ENCODE measurements at regions not wholly inside any gene's neighbourhood (a gene's known extent, or its start where the extent isn't known, plus 50 kb on each side); places are given as distances from the start of the nearest gene placed in this dataset.

DNA sequence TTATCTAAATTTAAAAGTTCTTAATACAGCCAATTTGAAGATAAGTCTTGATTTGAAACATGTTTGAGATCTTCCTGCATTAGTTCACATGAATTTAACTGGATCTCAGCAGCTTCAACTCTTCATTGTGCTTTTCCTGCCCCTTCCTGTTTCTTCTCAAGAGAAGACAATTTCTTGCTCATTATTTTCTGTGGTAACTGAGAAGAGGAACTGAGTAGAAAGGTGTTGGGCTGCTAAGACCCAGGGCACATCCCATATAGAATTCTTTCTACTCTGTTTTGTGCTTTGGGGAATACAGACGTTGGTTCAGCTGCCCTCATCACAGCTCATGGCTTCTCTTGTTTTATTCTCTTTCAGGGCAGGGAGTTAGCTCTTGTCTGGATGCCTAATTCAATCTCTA, 110.2 kb downstream of the SNAPC1 start:
- WGBS, 3 donors, result 42 to 68% (median 48%) methylated on average over 1 of the region's 1 CpG
- no peaks in the 10 kb centered on the region for H3K4me1 ChIP-seq (ENCODE audit: control insufficient read depth in 3 of 3, insufficient read depth in 2 of 3, low read depth in 1 of 3, low read length in 2 of 3)

GRCh38 chr14:61875483-61875882, 113.3 kb downstream of the SNAPC1 start:
- FAIRE-seq (no peak), DNase-seq (no peak)
- peaks cover 0 to 6% (median 0%) of the 10 kb centered on the region in 3 donors for H3K27me3 ChIP-seq (ENCODE audit: control insufficient read depth in 3 of 3, insufficient read depth in 3 of 3, low read length in 3 of 3)
- H3K4me1 ChIP-seq (ENCODE audit: control insufficient read depth in 3 of 3, insufficient read depth in 2 of 3, low read depth in 1 of 3, low read length in 2 of 3), result no peaks in the 10 kb centered on the region
- no peak overlapping the region for H3K4me3 ChIP-seq (ENCODE audit: low read depth in 1 of 3, low read length in 3 of 3)
- no peaks in the 10 kb centered on the region for H3K36me3 ChIP-seq (ENCODE audit: control insufficient read depth in 3 of 3, insufficient read depth in 2 of 3, low read depth in 1 of 3, low read length in 3 of 3)
- no peak overlapping the region for H3K27ac ChIP-seq (ENCODE audit: low read depth in 1 of 3, low read length in 2 of 3)
- WGBS, 3 donors, result 90 to 97% (median 95%) methylated on average over 1 of the region's 1 CpG
- H3K9me3 ChIP-seq (ENCODE audit: control insufficient read depth in 2 of 2, insufficient read depth in 1 of 2, low read depth in 1 of 2, low read length in 1 of 2), result no peaks in the 10 kb centered on the region

More for the DNA sequence above, 110.2 kb downstream of the SNAPC1 start:
- Histone ChIP-seq H3K27ac (ENCODE audit: low read depth in 1 of 3, low read length in 2 of 3) (no peak overlapping the region), H3K9me3 (ENCODE audit: control insufficient read depth in 2 of 2, insufficient read depth in 1 of 2, low read depth in 1 of 2, low read length in 1 of 2) (no peaks in the 10 kb centered on the region), H3K27me3 (ENCODE audit: control insufficient read depth in 3 of 3, insufficient read depth in 3 of 3, low read length in 3 of 3) (peaks cover 0 to 6% (median 0%) of the 10 kb centered on the region in 3 donors), H3K4me3 (ENCODE audit: low read depth in 1 of 3, low read length in 3 of 3) (no peak overlapping the region), H3K36me3 (ENCODE audit: control insufficient read depth in 3 of 3, insufficient read depth in 2 of 3, low read depth in 1 of 3, low read length in 3 of 3) (no peaks in the 10 kb centered on the region)
- DNase-seq, result no peak
- no peak for FAIRE-seq

GRCh38 chr14:61876362-61877034, 114.3 kb downstream of the SNAPC1 start:
- no peak for FAIRE-seq
- H3K27me3 ChIP-seq (ENCODE audit: control insufficient read depth in 3 of 3, insufficient read depth in 3 of 3, low read length in 3 of 3), result peaks cover 0 to 6% (median 0%) of the 10 kb centered on the region in 3 donors
- no peaks in the 10 kb centered on the region for H3K9me3 ChIP-seq (ENCODE audit: control insufficient read depth in 2 of 2, insufficient read depth in 1 of 2, low read depth in 1 of 2, low read length in 1 of 2)
- no peak overlapping the region for H3K4me3 ChIP-seq (ENCODE audit: low read depth in 1 of 3, low read length in 3 of 3)
- WGBS, 3 donors, result 43 to 55% (median 51%) methylated on average over 8 of the region's 8 CpGs
- DNase-seq, result no peak
- no peak overlapping the region for H3K27ac ChIP-seq (ENCODE audit: low read depth in 1 of 3, low read length in 2 of 3)
- H3K4me1 ChIP-seq (ENCODE audit: control insufficient read depth in 3 of 3, insufficient read depth in 2 of 3, low read depth in 1 of 3, low read length in 2 of 3), result no peaks in the 10 kb centered on the region
- H3K36me3 ChIP-seq (ENCODE audit: control insufficient read depth in 3 of 3, insufficient read depth in 2 of 3, low read depth in 1 of 3, low read length in 3 of 3), result no peaks in the 10 kb centered on the region

DNA sequence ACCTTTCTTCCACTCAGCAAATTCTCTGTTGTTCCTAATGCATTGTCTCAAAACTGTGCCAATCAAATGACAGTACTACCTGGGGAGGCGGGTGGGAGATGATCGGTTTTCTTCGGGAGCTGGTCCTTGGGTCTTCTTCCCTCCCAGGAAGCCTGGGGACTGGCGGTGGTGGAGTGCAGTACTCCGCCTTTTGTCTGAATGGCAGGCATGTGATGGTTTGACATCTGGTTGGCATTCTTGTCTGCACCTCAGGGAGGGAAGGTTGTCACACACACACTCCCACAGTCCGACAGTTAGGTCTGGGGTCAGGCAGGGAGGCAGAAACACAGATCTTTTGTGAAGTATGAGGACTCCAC, 114.8 kb downstream of the SNAPC1 start:
- Histone ChIP-seq H3K9me3 (ENCODE audit: control insufficient read depth in 2 of 2, insufficient read depth in 1 of 2, low read depth in 1 of 2, low read length in 1 of 2) (no peaks in the 10 kb centered on the region), H3K27ac (ENCODE audit: low read depth in 1 of 3, low read length in 2 of 3) (no peak overlapping the region), H3K4me1 (ENCODE audit: control insufficient read depth in 3 of 3, insufficient read depth in 2 of 3, low read depth in 1 of 3, low read length in 2 of 3) (no peaks in the 10 kb centered on the region), H3K27me3 (ENCODE audit: control insufficient read depth in 3 of 3, insufficient read depth in 3 of 3, low read length in 3 of 3) (peaks cover 0 to 6% (median 0%) of the 10 kb centered on the region in 3 donors), H3K36me3 (ENCODE audit: control insufficient read depth in 3 of 3, insufficient read depth in 2 of 3, low read depth in 1 of 3, low read length in 3 of 3) (no peaks in the 10 kb centered on the region), H3K4me3 (ENCODE audit: low read depth in 1 of 3, low read length in 3 of 3) (no peak overlapping the region)
- no peak for DNase-seq
- no peak for FAIRE-seq
- 89 to 92% (median 90%) methylated on average over 6 of the region's 6 CpGs for WGBS, 3 donors

GRCh38 chr14:61877768-61878167, 115.5 kb downstream of the SNAPC1 start:
- 72 to 81% (median 76%) methylated on average over 5 of the region's 5 CpGs for WGBS, 3 donors
- FAIRE-seq, result no peak

DNA sequence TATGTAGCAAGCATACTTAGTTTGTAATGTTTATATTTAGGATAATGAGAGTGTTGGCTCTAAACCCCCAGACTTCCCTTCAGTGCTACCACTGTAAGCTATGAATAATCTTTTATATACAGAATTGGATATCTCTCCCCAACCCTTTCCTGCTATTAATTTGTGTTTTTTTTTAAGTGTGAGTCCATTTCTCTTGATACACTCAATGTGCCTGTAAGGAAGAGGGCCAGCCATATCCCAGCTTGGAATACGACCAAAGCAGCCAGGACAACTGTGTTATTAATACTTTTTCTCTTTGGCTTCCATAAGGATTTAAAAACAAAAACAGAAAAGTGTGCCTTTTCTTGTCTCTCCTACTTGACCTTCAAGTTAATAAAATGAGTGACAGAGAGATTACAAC, 116.7 kb downstream of the SNAPC1 start:
- 67 to 86% (median 73%) methylated on average over 1 of the region's 1 CpG for WGBS, 3 donors
- no peak for FAIRE-seq

More at GRCh38 chr14:61877768-61878167, 115.5 kb downstream of the SNAPC1 start:
- H3K27ac ChIP-seq (ENCODE audit: low read depth in 1 of 3, low read length in 2 of 3), result no peak overlapping the region
- H3K4me3 ChIP-seq (ENCODE audit: low read depth in 1 of 3, low read length in 3 of 3), result no peak overlapping the region
- DNase-seq, result no peak
- peaks cover 0 to 6% (median 0%) of the 10 kb centered on the region in 3 donors for H3K27me3 ChIP-seq (ENCODE audit: control insufficient read depth in 3 of 3, insufficient read depth in 3 of 3, low read length in 3 of 3)
- H3K36me3 ChIP-seq (ENCODE audit: control insufficient read depth in 3 of 3, insufficient read depth in 2 of 3, low read depth in 1 of 3, low read length in 3 of 3), result no peaks in the 10 kb centered on the region
- no peaks in the 10 kb centered on the region for H3K4me1 ChIP-seq (ENCODE audit: control insufficient read depth in 3 of 3, insufficient read depth in 2 of 3, low read depth in 1 of 3, low read length in 2 of 3)
- no peaks in the 10 kb centered on the region for H3K9me3 ChIP-seq (ENCODE audit: control insufficient read depth in 2 of 2, insufficient read depth in 1 of 2, low read depth in 1 of 2, low read length in 1 of 2)

GRCh38 chr14:61881046-61881445, 118.8 kb downstream of the SNAPC1 start:
- no peaks in the 10 kb centered on the region for H3K9me3 ChIP-seq (ENCODE audit: control insufficient read depth in 2 of 2, insufficient read depth in 1 of 2, low read depth in 1 of 2, low read length in 1 of 2)
- no peak overlapping the region for H3K27ac ChIP-seq (ENCODE audit: low read depth in 1 of 3, low read length in 2 of 3)
- no peaks in the 10 kb centered on the region for H3K36me3 ChIP-seq (ENCODE audit: control insufficient read depth in 3 of 3, insufficient read depth in 2 of 3, low read depth in 1 of 3, low read length in 3 of 3)
- H3K4me1 ChIP-seq (ENCODE audit: control insufficient read depth in 3 of 3, insufficient read depth in 2 of 3, low read depth in 1 of 3, low read length in 2 of 3), result no peaks in the 10 kb centered on the region
- peaks cover 0 to 6% (median 0%) of the 10 kb centered on the region in 3 donors for H3K27me3 ChIP-seq (ENCODE audit: control insufficient read depth in 3 of 3, insufficient read depth in 3 of 3, low read length in 3 of 3)
- no peak overlapping the region for H3K4me3 ChIP-seq (ENCODE audit: low read depth in 1 of 3, low read length in 3 of 3)
- DNase-seq, result no peak
- no peak for FAIRE-seq
- WGBS, 3 donors, result 83 to 90% (median 84%) methylated on average over 1 of the region's 1 CpG

More for the DNA sequence above, 116.7 kb downstream of the SNAPC1 start:
- no peaks in the 10 kb centered on the region for H3K4me1 ChIP-seq (ENCODE audit: control insufficient read depth in 3 of 3, insufficient read depth in 2 of 3, low read depth in 1 of 3, low read length in 2 of 3)
- no peak overlapping the region for H3K27ac ChIP-seq (ENCODE audit: low read depth in 1 of 3, low read length in 2 of 3)
- H3K36me3 ChIP-seq (ENCODE audit: control insufficient read depth in 3 of 3, insufficient read depth in 2 of 3, low read depth in 1 of 3, low read length in 3 of 3), result no peaks in the 10 kb centered on the region
- no peaks in the 10 kb centered on the region for H3K9me3 ChIP-seq (ENCODE audit: control insufficient read depth in 2 of 2, insufficient read depth in 1 of 2, low read depth in 1 of 2, low read length in 1 of 2)
- no peak for DNase-seq
- no peak overlapping the region for H3K4me3 ChIP-seq (ENCODE audit: low read depth in 1 of 3, low read length in 3 of 3)
- peaks cover 0 to 6% (median 0%) of the 10 kb centered on the region in 3 donors for H3K27me3 ChIP-seq (ENCODE audit: control insufficient read depth in 3 of 3, insufficient read depth in 3 of 3, low read length in 3 of 3)

GRCh38 chr14:61884711-61885110, 122.5 kb downstream of the SNAPC1 start:
- H3K9me3 ChIP-seq (ENCODE audit: control insufficient read depth in 2 of 2, insufficient read depth in 1 of 2, low read depth in 1 of 2, low read length in 1 of 2), result no peaks in the 10 kb centered on the region
- H3K27me3 ChIP-seq (ENCODE audit: control insufficient read depth in 3 of 3, insufficient read depth in 3 of 3, low read length in 3 of 3), result no peaks in the 10 kb centered on the region
- DNase-seq, result no peak
- no peak overlapping the region for H3K4me3 ChIP-seq (ENCODE audit: low read depth in 1 of 3, low read length in 3 of 3)
- FAIRE-seq, result no peak
- no peak overlapping the region for H3K27ac ChIP-seq (ENCODE audit: low read depth in 1 of 3, low read length in 2 of 3)
- no peaks in the 10 kb centered on the region for H3K4me1 ChIP-seq (ENCODE audit: control insufficient read depth in 3 of 3, insufficient read depth in 2 of 3, low read depth in 1 of 3, low read length in 2 of 3)
- 57 to 82% (median 71%) methylated on average over 2 of the region's 2 CpGs for whole genome bisulfite sequencing, 3 donors
- H3K36me3 ChIP-seq (ENCODE audit: control insufficient read depth in 3 of 3, insufficient read depth in 2 of 3, low read depth in 1 of 3, low read length in 3 of 3), result no peaks in the 10 kb centered on the region

Data from small intestine (tissue), 7 donors.